ENCODE measurements at regions not wholly inside any gene's neighbourhood (a gene's known extent, or its start where the extent isn't known, plus 50 kb on each side); places are given as distances from the start of the nearest gene placed in this dataset.
"Not testable (repeated sequence)": the region's sequence is repeated elsewhere in the genome, so short reads cannot be mapped to it uniquely, and the experiment has no call there.

- peaks cover 2% of the 10 kb centered on the region; the same call in 1 of the 2 replicates for H3K9me3 ChIP-seq
- no peak for DNase-seq
- H3K36me3 ChIP-seq: no peaks in the 10 kb centered on the region
- no peak overlapping the region for H3K4me3 ChIP-seq
- H3K27me3 ChIP-seq: no peaks in the 10 kb centered on the region
Observed at GRCh38 chr10:34886906-34887642, 72.0 kb upstream of the PARD3 start.

GRCh38 chr10:34885898-34886297, 70.8 kb upstream of the PARD3 start:
- no peak for DNase-seq
- no peaks in the 10 kb centered on the region for H3K36me3 ChIP-seq
- H3K9me3 ChIP-seq: peaks cover 2% of the 10 kb centered on the region; the same call in 1 of the 2 replicates

GRCh38 chr10:34885011-34885410, 69.9 kb upstream of the PARD3 start:
- peaks cover 2% of the 10 kb centered on the region; the same call in 1 of the 2 replicates for H3K9me3 ChIP-seq
- no peaks in the 10 kb centered on the region for H3K36me3 ChIP-seq
- no peak for DNase-seq
- H3K27me3 ChIP-seq: no peaks in the 10 kb centered on the region
- no peak overlapping the region for H3K4me3 ChIP-seq

More at GRCh38 chr10:34885898-34886297, 70.8 kb upstream of the PARD3 start:
- no peak overlapping the region for H3K4me3 ChIP-seq
- no peaks in the 10 kb centered on the region for H3K27me3 ChIP-seq

GRCh38 chr10:34884272-34884952, 69.3 kb upstream of the PARD3 start:
- no peaks in the 10 kb centered on the region for H3K36me3 ChIP-seq
- no peak for DNase-seq
- no peak overlapping the region for H3K4me3 ChIP-seq
- H3K27me3 ChIP-seq: no peaks in the 10 kb centered on the region
- peaks cover 2% of the 10 kb centered on the region; the same call in 1 of the 2 replicates for H3K9me3 ChIP-seq

- H3K27me3 ChIP-seq: peaks cover 3% of the 10 kb centered on the region
- no peaks in the 10 kb centered on the region for H3K9me3 ChIP-seq
- no peak overlapping the region for H3K4me3 ChIP-seq
- H3K36me3 ChIP-seq: no peaks in the 10 kb centered on the region
- no peak for DNase-seq
Observed at GRCh38 chr10:34880817-34881216, 65.7 kb upstream of the PARD3 start.

GRCh38 chr10:34878651-34879050, 63.6 kb upstream of the PARD3 start:
- H3K4me3 ChIP-seq: not testable (repeated sequence)

GRCh38 chr10:34875061-34875460, 60.0 kb upstream of the PARD3 start:
- no peak overlapping the region for H3K4me3 ChIP-seq
- no peak for DNase-seq

More at GRCh38 chr10:34878651-34879050, 63.6 kb upstream of the PARD3 start:
- not testable (repeated sequence) for DNase-seq, H3K36me3 ChIP-seq, H3K27me3 ChIP-seq, H3K9me3 ChIP-seq

GRCh38 chr10:34872820-34873219, 57.7 kb upstream of the PARD3 start:
- H3K36me3 ChIP-seq: no peaks in the 10 kb centered on the region
- H3K27me3 ChIP-seq: peaks cover 9% of the 10 kb centered on the region

More at GRCh38 chr10:34875061-34875460, 60.0 kb upstream of the PARD3 start:
- peaks cover 9% of the 10 kb centered on the region for H3K27me3 ChIP-seq
- no peaks in the 10 kb centered on the region for H3K9me3 ChIP-seq
- H3K36me3 ChIP-seq: no peaks in the 10 kb centered on the region

GRCh38 chr10:34869135-34869836, 54.2 kb upstream of the PARD3 start:
- peaks cover 6% of the 10 kb centered on the region for H3K27me3 ChIP-seq
- no peaks in the 10 kb centered on the region for H3K9me3 ChIP-seq
- no peaks in the 10 kb centered on the region for H3K36me3 ChIP-seq
- no peak overlapping the region for H3K4me3 ChIP-seq
- DNase-seq: no peak

More at GRCh38 chr10:34872820-34873219, 57.7 kb upstream of the PARD3 start:
- Histone ChIP-seq H3K9me3 (no peaks in the 10 kb centered on the region), H3K4me3 (no peak overlapping the region)
- no peak for DNase-seq

GRCh38 chr10:34868589-34868988, 53.5 kb upstream of the PARD3 start:
- Histone ChIP-seq H3K36me3 (no peaks in the 10 kb centered on the region), H3K4me3 (no peak overlapping the region), H3K9me3 (no peaks in the 10 kb centered on the region), H3K27me3 (peaks cover 6% of the 10 kb centered on the region)
- DNase-seq: no peak

- no peaks in the 10 kb centered on the region for H3K36me3 ChIP-seq
- no peak overlapping the region for H3K4me3 ChIP-seq
- peaks cover under 1% of the 10 kb centered on the region; the same call in 1 of the 2 replicates for H3K27me3 ChIP-seq
- no peaks in the 10 kb centered on the region for H3K9me3 ChIP-seq
- DNase-seq: peak; percentile 15
Observed at GRCh38 chr10:34866848-34867247, 51.8 kb upstream of the PARD3 start.

All from MG63 (cell line).